ENCODE measurements at regions not wholly inside any gene's neighbourhood (a gene's known extent, or its start where the extent isn't known, plus 50 kb on each side); places are given as distances from the start of the nearest gene placed in this dataset.

DNA sequence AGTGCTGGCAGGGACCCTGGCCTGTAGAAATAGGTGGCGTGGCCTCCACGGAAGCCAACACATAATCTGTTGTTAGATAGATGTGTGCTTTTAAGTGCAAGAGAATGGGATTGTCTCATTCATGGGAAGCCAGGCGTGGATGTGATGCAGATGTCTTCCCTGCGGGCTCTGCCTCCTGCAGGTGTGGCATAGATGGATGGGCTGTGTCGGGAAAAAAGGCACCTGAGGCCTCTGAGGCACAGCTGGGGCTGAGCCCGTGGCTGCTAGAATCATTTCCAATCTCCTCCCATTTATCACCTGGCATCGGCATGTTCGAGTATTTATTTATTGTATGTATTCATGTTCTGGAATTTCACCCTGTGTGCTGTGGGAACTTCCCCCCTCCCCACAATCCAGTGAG lies 353.4 kb upstream of the AJAP1 start:
- H3K36me3 ChIP-seq: no peaks in the 10 kb centered on the region
- peaks cover 34% of the 10 kb centered on the region for H3K27me3 ChIP-seq
- no peak overlapping the region for H3K27ac ChIP-seq
- H3K9me3 ChIP-seq: peaks cover 0 to 10% (median 0%) of the 10 kb centered on the region in 3 donors
- TF ChIP-seq POLR2AphosphoS5 (IDR thresholded peaks at IDR 0.05) (no peak), EP300 (IDR thresholded peaks at IDR 0.05) (no peak), POLR2A (IDR thresholded peaks at IDR 0.05) (no peak), CTCF (IDR thresholded peaks at IDR 0.05) (no peak)
- WGBS, 2 donors (ENCODE audit: low coverage in 1 of 2): 27 to 51% methylated on average over 6 of the region's 8 CpGs
- H3K4me1 ChIP-seq: no peaks in the 10 kb centered on the region
- no peak for ATAC-seq
- H3K4me3 ChIP-seq: no peak overlapping the region

GRCh38 chr1:4303303-4303702 lies 351.1 kb upstream of the AJAP1 start:
- Histone ChIP-seq H3K27ac (no peak overlapping the region), H3K9me3 (peaks cover 0 to 10% (median 0%) of the 10 kb centered on the region in 3 donors), H3K4me3 (no peak overlapping the region), H3K27me3 (peaks cover 35% of the 10 kb centered on the region), H3K4me1 (no peaks in the 10 kb centered on the region), H3K36me3 (no peaks in the 10 kb centered on the region)
- TF ChIP-seq CTCF (IDR thresholded peaks at IDR 0.05) (no peak), POLR2AphosphoS5 (IDR thresholded peaks at IDR 0.05) (no peak), POLR2A (IDR thresholded peaks at IDR 0.05) (no peak), EP300 (IDR thresholded peaks at IDR 0.05) (no peak)
- no peak for ATAC-seq
- 60 to 82% methylated on average over 3 to 6 of the region's 9 CpGs for WGBS, 2 donors (ENCODE audit: low coverage in 1 of 2)

- no peaks in the 10 kb centered on the region for H3K4me1 ChIP-seq
- H3K27me3 ChIP-seq: peaks cover 43% of the 10 kb centered on the region
- TF ChIP-seq POLR2A (IDR thresholded peaks at IDR 0.05) (no peak), POLR2AphosphoS5 (IDR thresholded peaks at IDR 0.05) (no peak), CTCF (IDR thresholded peaks at IDR 0.05) (no peak), EP300 (IDR thresholded peaks at IDR 0.05) (no peak)
- H3K9me3 ChIP-seq: peaks cover 0 to 10% (median 0%) of the 10 kb centered on the region in 3 donors
- no peak overlapping the region for H3K27ac ChIP-seq
- no peak for ATAC-seq
- WGBS, 2 donors (ENCODE audit: low coverage in 1 of 2): 63 to 76% methylated on average over 2 to 3 of the region's 6 CpGs
- no peak overlapping the region for H3K4me3 ChIP-seq
- no peaks in the 10 kb centered on the region for H3K36me3 ChIP-seq
Observed at GRCh38 chr1:4305526-4306301, 348.7 kb upstream of the AJAP1 start.

GRCh38 chr1:4306559-4307467 lies 347.6 kb upstream of the AJAP1 start:
- peaks cover 40% of the 10 kb centered on the region for H3K27me3 ChIP-seq
- no peak overlapping the region for H3K27ac ChIP-seq
- TF ChIP-seq EP300 (IDR thresholded peaks at IDR 0.05) (no peak), CTCF (IDR thresholded peaks at IDR 0.05) (no peak), POLR2AphosphoS5 (IDR thresholded peaks at IDR 0.05) (no peak), POLR2A (IDR thresholded peaks at IDR 0.05) (no peak)
- no peaks in the 10 kb centered on the region for H3K36me3 ChIP-seq
- no peaks in the 10 kb centered on the region for H3K4me1 ChIP-seq
- ATAC-seq: no peak
- H3K4me3 ChIP-seq: no peak overlapping the region
- WGBS, 2 donors (ENCODE audit: low coverage in 1 of 2): 55 to 100% methylated on average over 1 to 2 of the region's 8 CpGs
- H3K9me3 ChIP-seq: peaks cover 0 to 9% (median 0%) of the 10 kb centered on the region in 3 donors
